GM12878 (cell line): ENCODE measurements at regions not wholly inside any gene's neighbourhood (a gene's known extent, or its start where the extent isn't known, plus 50 kb on each side); places are given as distances from the start of the nearest gene placed in this dataset.

ENCODE experiments used
- ATAC-seq: fragments of 200-7000 bp; cut with Tn5 transposase; 3 replicates; pipeline ENCODE4 v1.9.1; 2020; ENCODE audit warnings: mild to moderate bottlenecking, moderate library complexity
- BruUV-seq: library from RNA; stranded (reverse); fragments of 400-500 nt; replicated peaks from 2 replicates; lab custom pipeline; 2021; lab: Mats Ljungman, UMichigan
- CTCF ChIA-PET: fragments of 300-600 bp; sonication (Branson Sonifier 250); formaldehyde crosslinking; extraction: SDS; loops from one replicate; lab custom pipeline; 2021; ENCODE audit warnings: inconsistent platforms; lab: Yijun Ruan, JAX
- POLR2A ChIA-PET: fragments of 350-600 bp; formaldehyde crosslinking; extraction: SDS; loops from one replicate; lab custom pipeline; 2021; ENCODE audit warnings: inconsistent platforms; lab: Charles Lee
- RAD21 ChIA-PET: fragments of 300-600 bp; sonication (Branson Sonifier 250); formaldehyde crosslinking; loops from one replicate; lab custom pipeline; 2023; ENCODE audit warnings: antibody characterized with exemption; ENCODE audit not compliant: unreplicated experiment; lab: Charles Lee
- SMC1A ChIA-PET: fragments of 300-600 bp; sonication (Branson Sonifier 250); formaldehyde crosslinking; loops from one replicate; lab custom pipeline; 2023; ENCODE audit not compliant: unreplicated experiment, uncharacterized antibody; lab: Charles Lee
- DNase-seq: peaks from one replicate; pipeline ENCODE4 v3.0.0-alpha.2; 2011; ENCODE audit warnings: low read depth, low spot score
- FAIRE-seq: peaks from 3 replicates; lab custom pipeline; 2011; peaks lifted over from hg19 to GRCh38; lab: Jason Lieb, UNC
- H2AFZ ChIP-seq: 2 replicates; pipeline ENCODE4 v1.6.0; 2011; ENCODE audit warnings: low read depth, low read length, control low read depth; ENCODE audit not compliant: control insufficient read depth
- H3K27ac ChIP-seq: 2 replicates; pipeline ENCODE4 v1.5.1; 2011; ENCODE audit warnings: control low read depth; ENCODE audit not compliant: control insufficient read depth, insufficient read depth
- H3K27me3 ChIP-seq, 2 experiments: replicated peaks in 1 of 2; 2 replicates each; pipeline versions ENCODE4 v1.6.0 to v1.6.1; 2011; ENCODE audit warnings: low read length in 1 of 2; ENCODE audit not compliant: control insufficient read depth in 2 of 2, insufficient read depth in 2 of 2
- H3K36me3 ChIP-seq, 2 experiments: 2 replicates each; pipeline ENCODE4 v1.5.1; 2011; ENCODE audit warnings: low read length in 1 of 2; ENCODE audit not compliant: control insufficient read depth in 2 of 2, insufficient read depth in 2 of 2
- H3K4me1 ChIP-seq: 2 replicates; pipeline ENCODE4 v1.6.1; 2011; ENCODE audit warnings: mild to moderate bottlenecking, low read length, moderate library complexity, mixed read lengths; ENCODE audit not compliant: control insufficient read depth, insufficient read depth
- H3K4me2 ChIP-seq: 2 replicates; pipeline ENCODE4 v1.6.0; 2011; ENCODE audit warnings: control low read depth; ENCODE audit not compliant: control insufficient read depth, insufficient read depth
- H3K4me3 ChIP-seq: fragments of 200-600 bp; sonication (generic); 2 replicates; pipeline ENCODE4 v1.5.1; 2016
- H3K79me2 ChIP-seq: 2 replicates; pipeline ENCODE4 v1.6.0; 2011; ENCODE audit warnings: low read length; ENCODE audit not compliant: control insufficient read depth, insufficient read depth
- H3K9ac ChIP-seq: 2 replicates; pipeline ENCODE4 v1.8.0; 2011; ENCODE audit warnings: low read length, control low read depth, mixed read lengths; ENCODE audit not compliant: control insufficient read depth, insufficient read depth
- H3K9me3 ChIP-seq: replicated peaks from 3 replicates; pipeline ENCODE4 v1.5.1; 2011; ENCODE audit warnings: mild to moderate bottlenecking, low read length; ENCODE audit not compliant: control insufficient read depth, insufficient read depth
- H4K20me1 ChIP-seq: 2 replicates; pipeline ENCODE4 v1.6.0; 2011; ENCODE audit not compliant: control insufficient read depth, insufficient read depth
- ATF2 ChIP-seq: IDR thresholded peaks from 2 replicates; pipeline ENCODE4 v1.6.1; 2012; ENCODE audit warnings: low read length, inconsistent platforms
- BCL11A ChIP-seq: IDR thresholded peaks from 2 replicates; pipeline ENCODE4 v1.6.1; 2011; ENCODE audit warnings: low read depth, low read length
- BMI1 ChIP-seq: fragments of 450-650 bp; IDR thresholded peaks from 2 replicates; pipeline ENCODE4 v1.6.1; 2016; ENCODE audit warnings: mild to moderate bottlenecking, moderate library complexity, borderline replicate concordance
- CHD4 ChIP-seq: fragments of 200-600 bp; sonication (generic); IDR thresholded peaks from 2 replicates; pipeline ENCODE4 v1.6.1; 2016; ENCODE audit warnings: mild to moderate bottlenecking
- FOXK2 ChIP-seq: fragments of 450-650 bp; IDR thresholded peaks from 2 replicates; pipeline ENCODE4 v1.6.1; 2017; ENCODE audit warnings: mild to moderate bottlenecking, moderate library complexity
- JUNB ChIP-seq: IDR thresholded peaks from 2 replicates; pipeline ENCODE4 v1.6.1; 2016; ENCODE audit warnings: antibody characterized with exemption, mild to moderate bottlenecking
- KAT2A ChIP-seq: conservative IDR thresholded peaks from 2 replicates; pipeline ENCODE4 v1.6.1; 2011; ENCODE audit warnings: low read depth, low read length; ENCODE audit not compliant: control insufficient read depth
- MEF2B ChIP-seq: fragments of 450-650 bp; IDR thresholded peaks from 2 replicates; pipeline ENCODE4 v1.6.1; 2018; ENCODE audit warnings: mild to moderate bottlenecking, moderate library complexity; ENCODE audit not compliant: partially characterized antibody, poor library complexity, severe bottlenecking
- NBN ChIP-seq: fragments of 450-650 bp; IDR thresholded peaks from 2 replicates; pipeline ENCODE4 v1.6.1; 2016
- NFIC ChIP-seq: IDR thresholded peaks from 2 replicates; pipeline ENCODE4 v1.6.1; 2012; ENCODE audit warnings: low read depth, mild to moderate bottlenecking, inconsistent platforms, low read length, moderate library complexity
- RAD21 ChIP-seq: IDR thresholded peaks from 2 replicates; pipeline ENCODE4 v1.6.1; 2011; ENCODE audit warnings: mild to moderate bottlenecking, low read depth, low read length, moderate library complexity; ENCODE audit not compliant: insufficient read depth
- RELB ChIP-seq: fragments of 450-650 bp; IDR thresholded peaks from 2 replicates; pipeline ENCODE4 v1.6.1; 2017; ENCODE audit warnings: low read depth, mild to moderate bottlenecking, moderate library complexity
- SMAD5 ChIP-seq: IDR thresholded peaks from 2 replicates; pipeline ENCODE4 v1.6.1; 2016; ENCODE audit warnings: antibody characterized with exemption, low read depth
- WRNIP1 ChIP-seq: IDR thresholded peaks from 2 replicates; pipeline ENCODE4 v1.6.1; 2011; ENCODE audit warnings: low read depth, low read length, improper control_type of control experiment, borderline replicate concordance
- ZBTB33 ChIP-seq: fragments of 450-650 bp; IDR thresholded peaks from 2 replicates; pipeline ENCODE4 v1.6.1; 2017; ENCODE audit warnings: mild to moderate bottlenecking
- ZNF217 ChIP-seq: fragments of 450-650 bp; IDR thresholded peaks from 2 replicates; pipeline ENCODE4 v1.6.1; 2017; ENCODE audit warnings: antibody characterized with exemption, mild to moderate bottlenecking
- ZZZ3 ChIP-seq: IDR thresholded peaks from 2 replicates; pipeline ENCODE4 v1.6.1; 2011; ENCODE audit warnings: low read depth; ENCODE audit not compliant: control insufficient read depth, insufficient read length
- WGBS: methylation state at CpG from one replicate; pipeline ENCODE4 v1.1.6; 2016; ENCODE audit warnings: low lambda C conversion rate; ENCODE audit not compliant: insufficient replicate concordance, insufficient coverage; ENCODE audit errors: missing lambda C conversion rate; 5-methylcytosine and 5-hydroxymethylcytosine counted together
- in situ Hi-C: fragments of 300-500 bp; cut with MboI; formaldehyde crosslinking; loops from 9 replicates; pipeline ENCODE4 v1.14.3; 2018; ENCODE audit warnings: mixed read lengths
- intact Hi-C: fragments of 100-400 bp; cut with micrococcal nuclease; formaldehyde crosslinking; loops from one replicate; pipeline ENCODE4 v1.14.2; 2022; ENCODE audit not compliant: unreplicated experiment

GRCh38 chr5:155998257-155998656 lies 328.7 kb upstream of the SGCD start:
- DNase-seq (no peak), ATAC-seq (no peak), FAIRE-seq (no peak)
- no peaks in the 10 kb centered on the region for H4K20me1 ChIP-seq
- no peaks in the 10 kb centered on the region for H3K36me3 ChIP-seq
- H3K79me2 ChIP-seq = no peaks in the 10 kb centered on the region
- H3K9me3 ChIP-seq = no peaks in the 10 kb centered on the region
- in situ Hi-C loops = no loop called here
- no peak overlapping the region for H3K4me2 ChIP-seq
- intact Hi-C loops = no loop called here
- TF ChIP-seq MEF2B (no peak), FOXK2 (no peak), CHD4 (no peak), ZBTB33 (no peak), WRNIP1 (no peak), SMAD5 (no peak), BMI1 (no peak), JUNB (no peak), NFIC (no peak), ZZZ3 (no peak), KAT2A (no peak), ATF2 (no peak), RELB (no peak), NBN (no peak), ZNF217 (no peak), RAD21 (no peak), BCL11A (no peak)
- ChIA-PET RAD21 (no interaction called here), CTCF (no interaction called here), POLR2A (no interaction called here), SMC1A (no interaction called here)
- no TSS peak for BruUV-seq
- no peaks in the 10 kb centered on the region for H3K27me3 ChIP-seq
- no peak overlapping the region for H3K9ac ChIP-seq
- 25% methylated on average over 2 of the region's 2 CpGs for WGBS
- no peak overlapping the region for H3K4me3 ChIP-seq
- H3K4me1 ChIP-seq = no peaks in the 10 kb centered on the region
- H2AFZ ChIP-seq = no peak overlapping the region
- H3K27ac ChIP-seq = no peak overlapping the region
